Stimulated activated CD4-positive, alpha-beta T cell treated with anti-CD3 and anti-CD28 coated beads, Interleukin-12 subunit alpha, Interleukin-12 subunit beta, amount 100 ng/mL, for 4 hours (primary cell): ENCODE measurements at regions not wholly inside any gene's neighbourhood (a gene's known extent, or its start where the extent isn't known, plus 50 kb on each side); places are given as distances from the start of the nearest gene placed in this dataset.
"Not testable (repeated sequence)": the region's sequence is repeated elsewhere in the genome, so short reads cannot be mapped to it uniquely, and the experiment has no call there.

Experiments used
- DNase-seq: peaks from one replicate; pipeline ENCODE4 v3.0.0-alpha.2; 2020

DNA sequence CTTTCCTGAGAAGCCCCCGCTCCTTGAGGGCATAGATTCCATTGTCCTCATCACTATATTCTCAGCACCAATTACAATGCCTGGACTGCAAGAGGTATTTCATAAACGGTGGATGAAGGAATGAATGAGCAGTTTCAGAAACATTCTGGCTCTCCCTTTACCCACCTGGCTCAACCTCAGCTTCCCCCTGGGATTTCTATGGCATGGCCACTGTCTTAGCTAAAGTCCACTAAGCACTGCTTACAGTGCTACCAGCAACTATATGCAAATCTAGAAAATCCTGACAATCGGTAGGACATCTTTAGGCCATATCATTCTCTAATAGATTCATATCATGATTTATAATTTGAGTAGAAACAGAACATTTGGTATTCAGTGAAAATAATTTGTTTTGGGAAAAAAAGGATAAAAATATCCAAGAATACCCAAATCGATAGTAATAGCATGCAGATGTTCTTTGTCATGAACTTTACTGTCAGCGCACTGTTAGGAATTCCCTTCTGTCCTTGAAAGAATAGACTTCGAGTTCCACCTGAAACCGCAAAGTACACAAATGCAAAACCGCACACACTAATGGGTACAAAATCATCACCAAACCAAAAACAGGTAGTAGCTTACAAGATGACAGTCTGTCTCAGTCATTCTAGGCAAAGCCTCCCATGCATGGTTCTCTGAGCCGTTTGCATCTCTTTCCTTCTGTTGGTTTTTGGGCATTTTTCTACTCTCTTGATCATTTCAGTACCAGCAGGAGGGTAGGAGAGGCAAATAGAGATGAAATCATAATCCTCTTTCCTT lies 303.6 kb upstream of the ID2 start:
- no peak for DNase-seq

DNA sequence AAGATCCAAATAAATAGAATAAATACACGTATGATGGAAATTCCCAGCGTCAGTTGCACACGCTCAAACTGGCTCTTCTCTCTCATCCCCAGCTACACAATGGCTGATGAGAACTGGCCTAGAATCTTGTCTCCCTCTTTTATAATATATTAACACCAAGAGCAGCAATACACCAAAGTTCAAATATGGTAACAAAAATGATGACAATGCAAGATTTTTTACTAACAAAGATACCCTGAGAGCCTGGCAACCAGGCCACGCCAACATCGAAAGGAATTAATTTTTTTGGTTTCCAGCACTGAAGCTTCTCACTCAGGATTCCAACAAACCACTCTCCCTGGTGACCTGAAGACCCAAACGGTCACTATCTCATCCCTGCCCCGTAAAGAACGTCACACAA lies 302.7 kb upstream of the ID2 start:
- no peak for DNase-seq

- DNase-seq, result no peak
Measured at GRCh38 chr2:8379549-8379948, 302.3 kb upstream of the ID2 start.

DNA sequence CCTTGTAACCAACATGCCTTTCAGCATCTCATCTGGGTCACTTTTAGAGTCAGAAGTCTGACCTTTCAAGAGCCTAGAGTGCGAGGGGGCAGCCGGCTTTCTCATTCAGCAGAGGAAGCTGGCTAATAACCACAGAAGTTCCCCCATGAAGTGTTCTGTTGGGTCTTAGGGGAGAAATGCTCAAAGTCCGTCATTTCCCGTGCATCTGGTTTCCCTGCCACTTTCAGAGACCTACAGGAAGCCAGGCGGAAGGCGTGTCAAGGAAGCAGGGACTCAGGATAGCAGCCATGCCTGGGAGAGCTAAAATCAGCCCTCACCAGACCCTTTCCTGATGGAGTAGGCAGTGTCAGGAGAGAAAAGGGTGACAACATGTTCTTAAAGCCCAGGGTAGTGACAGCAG lies 301.8 kb upstream of the ID2 start:
- DNase-seq, result no peak

GRCh38 chr2:8380566-8380965 lies 301.3 kb upstream of the ID2 start:
- no peak for DNase-seq

- DNase-seq, result no peak
Measured at GRCh38 chr2:8382485-8382884, 299.4 kb upstream of the ID2 start.

GRCh38 chr2:8386748-8387147 lies 295.1 kb upstream of the ID2 start:
- not testable (repeated sequence) for DNase-seq

- DNase-seq, result no peak
Measured at GRCh38 chr2:8388781-8389180, 293.1 kb upstream of the ID2 start.

GRCh38 chr2:8389431-8390108 lies 292.3 kb upstream of the ID2 start:
- DNase-seq, result no peak

GRCh38 chr2:8391126-8391525 lies 290.7 kb upstream of the ID2 start:
- DNase-seq, result no peak

DNA sequence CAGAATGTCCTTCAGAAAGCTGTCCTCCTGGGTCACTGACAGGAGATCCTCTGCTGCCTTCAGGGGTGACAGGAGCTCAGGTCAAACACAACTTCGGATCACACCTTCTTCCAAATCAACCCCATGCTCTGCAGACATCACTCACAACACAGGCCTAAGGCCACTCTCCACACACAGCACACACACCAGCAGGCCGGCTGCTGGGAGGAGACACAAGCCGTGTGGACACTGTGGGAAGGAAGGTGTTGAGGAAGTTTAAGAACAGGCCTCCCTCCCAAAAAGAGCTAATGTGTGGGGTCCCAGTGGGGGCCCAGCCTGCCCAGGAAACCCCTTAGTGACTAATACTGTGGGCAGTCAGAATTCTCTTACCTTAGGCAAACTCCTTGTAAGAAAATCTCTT lies 290.3 kb upstream of the ID2 start:
- no peak for DNase-seq

GRCh38 chr2:8392098-8392866 lies 289.6 kb upstream of the ID2 start:
- DNase-seq, result no peak

GRCh38 chr2:8393506-8393905 lies 288.4 kb upstream of the ID2 start:
- DNase-seq, result no peak

GRCh38 chr2:8394131-8394530 lies 287.7 kb upstream of the ID2 start:
- DNase-seq, result no peak

DNA sequence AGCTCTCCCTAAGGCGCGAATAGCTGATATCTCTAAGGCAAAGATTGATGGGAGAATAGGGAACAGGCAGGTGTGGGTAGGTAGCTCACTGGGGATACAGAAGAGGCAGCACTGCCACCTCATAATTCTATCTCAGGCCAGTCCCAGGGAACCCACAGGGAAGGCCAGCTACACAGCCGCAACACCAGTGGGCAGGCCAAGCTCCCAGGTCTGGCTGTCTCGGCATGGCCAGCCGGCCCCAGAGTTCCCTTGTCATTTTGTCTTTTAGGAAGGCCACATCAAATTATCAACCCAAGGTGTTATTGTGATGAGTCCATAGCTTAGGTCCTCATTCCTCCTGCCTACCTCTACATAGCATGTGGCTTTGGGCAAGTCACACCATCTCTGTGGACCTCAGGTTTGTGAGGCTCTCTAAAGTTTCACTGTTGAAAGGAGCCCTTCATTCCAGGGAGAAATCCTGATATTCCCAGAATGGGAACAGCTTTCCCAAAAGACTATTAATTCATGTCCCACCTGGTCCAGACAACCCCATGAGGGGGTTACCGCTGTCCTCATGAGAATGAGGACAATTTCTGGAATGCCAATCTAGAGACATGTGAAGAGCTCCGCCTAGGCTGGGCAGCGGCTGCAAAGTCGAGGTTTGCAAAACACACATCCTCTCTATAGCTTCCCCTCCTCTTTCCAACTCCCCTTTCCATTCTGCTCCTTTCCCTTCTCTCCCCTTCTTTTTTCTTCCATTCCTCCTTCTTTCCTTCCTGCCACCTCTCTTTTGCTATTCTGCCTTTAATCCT lies 287.1 kb upstream of the ID2 start:
- DNase-seq, result no peak

DNA sequence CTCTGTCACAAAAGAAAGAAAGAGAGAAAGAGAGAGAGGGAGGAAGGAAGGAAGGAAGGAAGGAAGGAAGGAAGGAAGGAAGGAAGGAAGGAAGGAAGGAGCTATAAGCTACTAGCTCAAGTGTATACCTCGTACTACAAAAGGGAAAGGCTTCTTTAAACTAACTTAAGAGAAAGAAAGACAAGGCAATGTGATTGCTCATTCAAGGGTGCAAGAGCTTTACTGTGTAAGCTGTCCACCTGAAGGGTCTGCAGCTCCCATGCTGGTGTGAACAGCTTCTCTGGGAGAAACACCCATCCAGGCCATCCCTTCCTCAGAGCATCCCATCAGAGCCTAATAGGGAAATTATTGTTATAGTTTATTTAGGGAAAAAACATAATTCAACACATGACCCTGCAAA lies 286.1 kb upstream of the ID2 start:
- DNase-seq, result no peak

DNA sequence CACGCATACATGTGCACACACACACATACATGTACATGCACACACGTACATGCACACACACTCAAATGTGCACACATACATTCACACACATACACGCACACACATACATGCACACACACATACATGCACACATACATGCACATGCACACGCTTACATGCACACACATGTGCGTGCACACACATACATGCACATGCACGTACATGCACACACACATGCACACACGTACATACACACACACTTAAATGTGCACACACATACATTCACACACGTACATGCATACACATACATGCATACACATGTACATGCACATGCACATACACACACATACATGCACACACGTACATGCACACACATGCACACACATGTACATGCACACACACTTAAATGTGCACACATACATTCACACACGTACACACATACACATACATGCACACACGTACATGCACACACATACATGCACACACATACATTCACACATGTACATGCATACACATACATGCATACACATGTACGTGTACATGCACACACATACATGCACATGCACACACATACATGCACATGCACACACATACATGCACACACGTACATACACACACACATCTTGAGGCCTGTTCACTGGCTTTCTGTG lies 283.7 kb upstream of the ID2 start:
- no peak for DNase-seq

- DNase-seq, result no peak
Measured at GRCh38 chr2:8399731-8400130, 282.1 kb upstream of the ID2 start.

- DNase-seq, result no peak
Measured at GRCh38 chr2:8400196-8400595, 281.7 kb upstream of the ID2 start.

DNA sequence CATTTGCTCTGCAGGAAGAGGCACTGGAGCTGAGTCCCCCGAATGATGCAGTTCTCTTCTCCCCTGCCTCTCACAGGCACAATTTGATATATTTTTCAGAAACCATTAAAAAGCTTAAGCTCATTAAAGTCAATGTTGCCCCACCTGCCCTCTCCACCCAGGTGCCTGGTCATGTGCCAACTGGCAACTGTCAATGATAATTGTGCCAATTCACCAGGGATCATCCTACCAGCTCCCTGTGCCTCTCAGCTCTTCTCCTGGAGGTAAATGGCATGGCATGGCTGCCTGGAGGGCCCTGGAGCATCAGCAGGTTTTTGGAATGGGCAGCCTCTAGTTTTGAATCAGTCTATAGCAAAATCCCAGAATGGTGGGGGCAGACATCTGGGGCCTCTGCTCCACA lies 279.6 kb upstream of the ID2 start:
- DNase-seq, result no peak

GRCh38 chr2:8403876-8404275 lies 278.0 kb upstream of the ID2 start:
- no peak for DNase-seq

DNA sequence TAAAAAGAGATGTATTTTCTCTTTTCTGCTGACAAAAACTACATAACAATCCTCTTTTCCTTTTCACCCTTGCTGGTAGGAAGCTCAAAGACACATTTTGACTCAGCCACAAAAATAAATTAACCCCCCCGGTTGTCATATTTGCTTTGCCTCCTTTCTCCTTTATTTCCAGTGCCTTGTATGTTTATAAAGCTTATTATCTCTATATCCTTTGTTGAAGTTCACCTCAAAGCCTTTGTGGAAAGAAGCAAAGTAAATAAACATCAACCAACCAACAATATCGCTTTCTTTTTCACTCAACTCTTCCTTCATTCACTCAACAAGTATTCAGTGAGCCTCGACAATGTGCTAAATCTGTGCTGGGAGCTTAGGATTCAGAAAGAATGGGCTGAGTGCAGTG lies 276.5 kb upstream of the ID2 start:
- no peak for DNase-seq

DNA sequence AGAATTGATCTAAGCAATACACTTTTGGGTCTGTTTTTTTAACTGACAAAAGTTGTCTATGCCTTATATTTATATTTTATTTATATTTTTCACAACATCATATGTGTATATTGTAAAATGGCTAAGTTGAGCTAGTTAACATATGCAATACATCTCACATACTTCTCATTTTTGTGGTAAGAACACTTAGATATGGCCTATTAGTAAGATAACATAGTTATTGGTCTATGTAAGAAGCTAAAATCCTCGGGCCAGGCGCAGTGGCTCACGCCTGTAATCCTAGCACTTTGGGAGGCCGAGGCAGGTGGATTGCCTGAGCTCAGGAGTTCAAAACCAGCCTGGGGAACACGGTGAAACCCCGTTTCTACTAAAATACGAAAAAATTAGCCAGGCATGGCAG lies 275.6 kb upstream of the ID2 start:
- no peak for DNase-seq
